Keratinocyte (primary cell): ENCODE measurements at regions not wholly inside any gene's neighbourhood (a gene's known extent, or its start where the extent isn't known, plus 50 kb on each side); places are given as distances from the start of the nearest gene placed in this dataset.
"Not testable (repeated sequence)": the region's sequence is repeated elsewhere in the genome, so short reads cannot be mapped to it uniquely, and the experiment has no call there.

Experiments
- DNase-seq: peaks from one replicate; pipeline ENCODE4 v3.0.0-alpha.2; 2011; ENCODE audit warnings: low read depth, missing footprints, low spot score
- FAIRE-seq: peaks from 2 replicates; lab custom pipeline; 2011; peaks lifted over from hg19 to GRCh38; lab: Jason Lieb, UNC
- H2AFZ ChIP-seq: 2 replicates; pipeline ENCODE4 v1.6.0; 2012; ENCODE audit warnings: low read length, control low read depth, inconsistent platforms; ENCODE audit not compliant: control insufficient read depth
- H3K27ac ChIP-seq: 2 replicates; pipeline ENCODE4 v1.5.1; 2011; ENCODE audit warnings: low read length; ENCODE audit not compliant: control insufficient read depth, insufficient read depth
- H3K27me3 ChIP-seq: 3 replicates; pipeline ENCODE4 v1.6.0; 2011; ENCODE audit warnings: low read length; ENCODE audit not compliant: control insufficient read depth, insufficient read depth; ENCODE audit errors: extremely low read depth
- H3K36me3 ChIP-seq, 2 experiments: 2 replicates in 1 of 2; 3 replicates in 1 of 2; pipeline ENCODE4 v1.5.1; 2011; ENCODE audit warnings: low read length in 2 of 2, mild to moderate bottlenecking in 1 of 2; ENCODE audit not compliant: control insufficient read depth in 2 of 2, insufficient read depth in 2 of 2; ENCODE audit errors: extremely low read depth in 1 of 2
- H3K4me1 ChIP-seq: 3 replicates; pipeline ENCODE4 v1.5.1; 2011; ENCODE audit warnings: low read length; ENCODE audit not compliant: control insufficient read depth, insufficient read depth; ENCODE audit errors: extremely low read depth
- H3K4me2 ChIP-seq: 3 replicates; pipeline ENCODE4 v1.6.0; 2011; ENCODE audit warnings: low read depth, low read length; ENCODE audit not compliant: control insufficient read depth, insufficient read depth; ENCODE audit errors: extremely low read depth
- H3K4me3 ChIP-seq, 3 experiments: fragments of 200-600 bp in 1 of 3; sonication (generic) in 1 of 3; 2 replicates in 2 of 3; 3 replicates in 1 of 3; pipeline ENCODE4 v1.5.1; 2011 to 2016; ENCODE audit warnings: low read length in 3 of 3, mild to moderate bottlenecking in 3 of 3, control low read depth in 2 of 3, inconsistent platforms in 1 of 3, low read depth in 1 of 3, mixed read lengths in 1 of 3, mixed run types in 1 of 3, moderate library complexity in 1 of 3; ENCODE audit not compliant: control insufficient read depth in 2 of 3, insufficient read depth in 2 of 3; ENCODE audit errors: extremely low read depth in 1 of 3
- H3K79me2 ChIP-seq: 2 replicates; pipeline ENCODE4 v1.6.0; 2012; ENCODE audit warnings: low read length; ENCODE audit not compliant: control insufficient read depth, insufficient read depth
- H3K9ac ChIP-seq: 3 replicates; pipeline ENCODE4 v1.6.0; 2011; ENCODE audit warnings: low read length; ENCODE audit not compliant: control insufficient read depth, insufficient read depth; ENCODE audit errors: extremely low read depth
- H3K9me1 ChIP-seq: 3 replicates; pipeline ENCODE4 v1.6.0; 2011; ENCODE audit warnings: low read length; ENCODE audit not compliant: control insufficient read depth, insufficient read depth; ENCODE audit errors: extremely low read depth
- H3K9me3 ChIP-seq: 2 replicates; pipeline ENCODE4 v1.5.1; 2012; ENCODE audit warnings: low read depth, low read length; ENCODE audit not compliant: control insufficient read depth
- H4K20me1 ChIP-seq: 3 replicates; pipeline ENCODE4 v1.6.0; 2011; ENCODE audit warnings: low read length; ENCODE audit not compliant: control insufficient read depth, insufficient read depth; ENCODE audit errors: extremely low read depth
- EZH2 ChIP-seq: IDR thresholded peaks from one replicate; pipeline ENCODE4 v1.6.1; 2012; ENCODE audit warnings: inconsistent platforms, mild to moderate bottlenecking, low read length, moderate library complexity
- dilution Hi-C: fragments of 300-500 bp; cut with MboI; formaldehyde crosslinking; loops from one replicate; pipeline ENCODE4 v1.7.0; 2020; ENCODE audit warnings: low sequenced_read_pairs; ENCODE audit not compliant: extremely low pct_ligation_motif_present
- TF ChIP-seq, protein P1 (sequence below), 3 experiments: IDR thresholded peaks in 1 of 3; conservative IDR thresholded peaks in 1 of 3; optimal IDR thresholded peaks in 1 of 3; 2 replicates in 2 of 3; 3 replicates in 1 of 3; pipeline versions ENCODE3 to v1.5.1; 2011; ENCODE audit warnings: low read length in 3 of 3, mild to moderate bottlenecking in 3 of 3, moderate library complexity in 2 of 3, control low read depth in 1 of 3, inconsistent platforms in 1 of 3; ENCODE audit not compliant: insufficient read depth in 2 of 3; ENCODE audit errors: extremely low read depth in 1 of 3

DNA sequence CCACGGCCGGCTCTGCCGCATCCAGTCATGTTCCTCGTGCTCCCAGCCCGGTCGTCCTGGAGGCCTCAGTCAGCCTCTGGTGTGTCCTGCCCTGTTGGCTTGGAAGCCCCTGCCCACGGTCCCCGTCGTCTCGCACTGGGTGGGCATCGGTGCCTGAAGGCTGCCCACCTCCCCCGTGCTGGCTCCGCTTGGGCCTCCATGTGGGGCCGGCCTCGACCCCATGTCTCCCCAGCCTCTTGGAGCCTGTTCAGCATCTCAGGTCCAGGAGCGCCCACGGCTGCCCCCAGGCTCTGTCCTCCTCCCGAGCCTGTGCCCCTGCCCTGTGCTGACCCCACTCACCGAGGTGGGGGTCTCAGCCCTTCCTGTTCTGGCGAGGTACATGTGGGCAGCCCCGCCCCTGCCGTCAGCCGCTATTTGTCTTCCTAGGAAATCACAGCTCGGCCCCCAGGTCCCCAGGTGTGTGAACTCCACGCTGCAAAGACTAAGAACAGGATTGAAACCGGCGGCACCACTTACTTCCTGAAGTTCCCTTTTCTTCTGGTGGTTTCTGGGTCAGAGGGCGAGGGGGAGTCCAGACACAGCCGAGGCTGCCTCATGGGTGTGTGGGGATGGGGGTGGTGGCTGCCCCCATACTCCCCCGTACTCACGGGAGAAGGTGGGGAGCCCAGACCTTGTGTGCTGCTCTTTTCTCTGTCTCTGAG is 221.3 kb downstream of the TMEM121 start:
- H3K36me3 ChIP-seq, H3K27ac ChIP-seq, H3K9me3 ChIP-seq, dilution Hi-C loops, H3K4me2 ChIP-seq, H3K9ac ChIP-seq, H3K4me1 ChIP-seq, DNase-seq, H3K9me1 ChIP-seq, H4K20me1 ChIP-seq, H3K4me3 ChIP-seq, FAIRE-seq, H3K79me2 ChIP-seq, H2AFZ ChIP-seq, H3K27me3 ChIP-seq: not testable (repeated sequence)

DNA sequence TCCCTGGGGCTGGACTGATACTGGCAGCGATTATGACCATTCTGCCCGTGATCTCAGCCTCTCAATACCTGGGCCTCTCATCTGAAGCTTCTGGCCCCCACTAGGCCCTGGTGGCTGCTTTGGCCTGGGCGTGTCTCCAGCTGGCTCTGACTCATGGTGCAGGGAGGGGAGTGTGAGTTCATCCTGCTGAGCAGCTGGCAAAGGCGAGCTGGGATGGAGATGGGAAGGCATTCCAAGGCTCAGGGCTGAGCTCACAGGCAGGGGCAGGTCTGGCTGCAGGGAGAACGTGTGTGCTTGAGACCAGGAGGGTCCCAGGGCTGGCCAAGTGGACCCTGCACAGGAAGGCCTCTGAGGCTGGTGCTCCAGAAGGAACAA is 221.8 kb downstream of the TMEM121 start:
- TF ChIP-seq, protein P1, sequence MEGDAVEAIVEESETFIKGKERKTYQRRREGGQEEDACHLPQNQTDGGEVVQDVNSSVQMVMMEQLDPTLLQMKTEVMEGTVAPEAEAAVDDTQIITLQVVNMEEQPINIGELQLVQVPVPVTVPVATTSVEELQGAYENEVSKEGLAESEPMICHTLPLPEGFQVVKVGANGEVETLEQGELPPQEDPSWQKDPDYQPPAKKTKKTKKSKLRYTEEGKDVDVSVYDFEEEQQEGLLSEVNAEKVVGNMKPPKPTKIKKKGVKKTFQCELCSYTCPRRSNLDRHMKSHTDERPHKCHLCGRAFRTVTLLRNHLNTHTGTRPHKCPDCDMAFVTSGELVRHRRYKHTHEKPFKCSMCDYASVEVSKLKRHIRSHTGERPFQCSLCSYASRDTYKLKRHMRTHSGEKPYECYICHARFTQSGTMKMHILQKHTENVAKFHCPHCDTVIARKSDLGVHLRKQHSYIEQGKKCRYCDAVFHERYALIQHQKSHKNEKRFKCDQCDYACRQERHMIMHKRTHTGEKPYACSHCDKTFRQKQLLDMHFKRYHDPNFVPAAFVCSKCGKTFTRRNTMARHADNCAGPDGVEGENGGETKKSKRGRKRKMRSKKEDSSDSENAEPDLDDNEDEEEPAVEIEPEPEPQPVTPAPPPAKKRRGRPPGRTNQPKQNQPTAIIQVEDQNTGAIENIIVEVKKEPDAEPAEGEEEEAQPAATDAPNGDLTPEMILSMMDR (optimal IDR thresholded peaks at IDR 0.05 in 1 of 3, IDR thresholded peaks at IDR 0.05 in 1 of 3, conservative IDR thresholded peaks at IDR 0.05 in 1 of 3; ENCODE audit: extremely low read depth in 1 of 3, insufficient read depth in 2 of 3, low read length in 3 of 3), result no peak
- TF ChIP-seq EZH2, result no peak

DNA sequence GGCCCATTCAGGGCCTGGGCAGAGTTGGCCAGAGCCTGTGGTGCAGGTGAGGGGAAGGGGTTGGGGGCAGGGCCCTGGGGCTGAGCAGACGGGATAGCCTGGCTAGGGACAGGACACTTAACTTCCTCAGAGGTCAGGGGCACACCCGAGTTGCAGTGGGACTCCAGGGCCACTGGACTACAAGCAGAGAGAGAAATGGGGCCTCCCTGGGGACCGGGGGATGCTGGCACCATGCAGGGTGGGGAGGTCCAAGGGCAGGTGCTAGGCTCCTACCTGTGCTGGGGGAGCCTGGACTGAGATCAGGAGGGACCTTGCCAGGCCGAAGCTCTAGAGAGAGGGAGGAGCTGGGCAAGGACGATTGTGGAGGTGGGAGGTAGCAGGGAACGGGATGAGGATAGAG is 222.3 kb downstream of the TMEM121 start:
- H4K20me1 ChIP-seq, H3K36me3 ChIP-seq, H3K4me2 ChIP-seq, H3K27ac ChIP-seq, H3K79me2 ChIP-seq, H3K9me1 ChIP-seq, H3K9ac ChIP-seq, FAIRE-seq, H2AFZ ChIP-seq, dilution Hi-C loops, H3K9me3 ChIP-seq, H3K27me3 ChIP-seq, DNase-seq, H3K4me3 ChIP-seq, H3K4me1 ChIP-seq: not testable (repeated sequence)

More for the DNA sequence above, 221.8 kb downstream of the TMEM121 start:
- DNase-seq (no peak), FAIRE-seq (no peak)
- Histone ChIP-seq H3K4me1 (no peaks in the 10 kb centered on the region), H3K36me3 (no peaks in the 10 kb centered on the region), H3K27ac (no peak overlapping the region), H3K79me2 (no peaks in the 10 kb centered on the region), H4K20me1 (no peaks in the 10 kb centered on the region), H3K9me1 (no peaks in the 10 kb centered on the region), H3K9ac (no peak overlapping the region), H3K4me3 (no peak overlapping the region), H3K27me3 (no peaks in the 10 kb centered on the region), H3K4me2 (no peak overlapping the region), H2AFZ (no peak overlapping the region), H3K9me3 (peaks cover 2% of the 10 kb centered on the region)
- dilution Hi-C loops, result no loop called here

DNA sequence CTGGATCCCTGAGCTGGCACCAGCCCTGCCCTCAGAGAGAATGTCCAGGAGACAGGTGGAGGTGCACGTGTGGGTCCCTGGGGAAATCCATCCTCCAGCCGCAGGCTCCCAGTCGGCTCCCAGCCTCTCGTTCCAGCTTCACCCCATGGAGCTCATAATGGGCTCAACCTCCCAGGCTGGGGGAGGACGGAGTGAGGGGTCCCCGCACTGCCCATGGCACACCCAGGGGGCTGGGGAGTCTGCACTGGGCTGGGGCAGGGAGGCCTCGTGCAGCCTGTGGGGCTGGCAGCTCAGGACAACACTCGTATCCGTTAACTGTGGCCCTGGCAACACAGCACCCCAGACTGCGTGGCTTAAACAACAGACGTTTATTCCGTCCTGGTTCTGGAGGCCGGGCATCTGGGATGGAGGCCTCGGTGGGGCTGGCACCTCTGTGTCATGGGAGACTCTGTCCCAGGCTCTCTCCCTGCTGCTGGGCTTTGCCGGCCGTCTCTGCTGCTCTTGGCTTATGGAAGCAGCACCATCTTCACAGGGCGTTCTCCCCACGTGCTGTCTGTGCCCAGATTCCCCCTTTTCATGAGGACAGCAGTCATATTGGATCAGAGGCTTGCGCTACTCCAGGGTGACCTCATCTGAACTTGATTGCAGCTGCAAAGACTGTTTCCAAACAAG is 223.6 kb downstream of the TMEM121 start:
- FAIRE-seq, H3K9me3 ChIP-seq, H3K36me3 ChIP-seq, dilution Hi-C loops, H4K20me1 ChIP-seq, H3K79me2 ChIP-seq, H3K4me3 ChIP-seq, H3K27ac ChIP-seq, H3K4me2 ChIP-seq, H3K9ac ChIP-seq, H3K9me1 ChIP-seq, H3K4me1 ChIP-seq, DNase-seq, H3K27me3 ChIP-seq, H2AFZ ChIP-seq: not testable (repeated sequence)
